ENCODE measurements at regions not wholly inside any gene's neighbourhood (a gene's known extent, or its start where the extent isn't known, plus 50 kb on each side); places are given as distances from the start of the nearest gene placed in this dataset.

DNA sequence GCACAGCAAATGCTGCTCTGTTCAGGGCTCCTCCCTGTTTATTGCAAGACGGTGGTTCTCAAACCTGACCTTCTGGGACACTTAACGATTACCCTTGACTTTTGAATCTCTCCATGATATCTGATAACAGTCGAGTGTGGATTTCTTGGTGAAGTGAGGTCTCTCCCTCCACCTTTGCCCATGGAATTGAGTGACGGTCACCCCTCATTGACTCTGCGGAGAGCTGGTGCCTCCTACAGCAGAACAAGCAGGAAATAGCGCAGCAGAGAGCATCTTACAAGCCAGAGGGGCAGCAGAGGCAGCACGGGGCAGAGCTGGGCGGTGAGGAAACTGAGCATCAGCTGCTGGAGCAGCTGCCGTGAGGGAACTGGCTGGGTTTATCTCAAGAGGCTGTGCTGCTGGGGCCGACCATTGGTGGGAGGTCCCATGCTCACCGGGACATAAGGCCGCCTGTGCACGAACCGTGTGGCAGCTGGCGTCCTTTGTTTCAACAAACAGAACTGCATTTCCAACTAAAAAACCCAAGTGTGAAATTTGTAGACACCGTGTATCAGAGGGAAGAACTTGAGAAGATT is 189.8 kb downstream of the MTRR start:
- no peak for TF ChIP-seq CTCF (IDR thresholded peaks at IDR 0.05; ENCODE audit: borderline replicate concordance, control extremely low read depth, extremely low read depth, insufficient read depth, missing control alignments)
- no peak for DNase-seq (ENCODE audit: low spot score)
- in situ Hi-C loops (cut with MboI; ENCODE audit: low sequenced_read_pairs, unreplicated experiment) = no loop called here

DNA sequence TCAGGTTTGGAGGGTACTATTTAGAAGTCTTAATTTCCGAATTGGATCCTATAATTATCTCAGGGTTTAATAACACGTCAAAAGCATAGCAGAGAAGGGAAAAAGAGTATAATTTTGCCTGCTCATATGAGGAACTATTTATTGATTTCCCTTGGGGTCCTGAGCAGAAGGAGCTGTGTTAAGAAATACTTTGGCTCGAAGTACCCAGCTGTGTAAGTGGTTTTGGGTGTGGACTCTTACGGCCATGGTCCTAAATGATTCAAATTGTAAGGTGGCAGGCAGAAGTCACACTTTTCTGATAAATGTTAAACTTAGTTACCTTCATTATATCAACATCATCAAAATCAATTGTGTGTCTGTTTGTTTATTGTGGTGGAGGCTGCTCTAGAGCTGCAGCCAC is 190.4 kb downstream of the MTRR start:
- DNase-seq (ENCODE audit: low spot score) = no peak
- in situ Hi-C loops (cut with MboI; ENCODE audit: low sequenced_read_pairs, unreplicated experiment) = no loop called here
- TF ChIP-seq CTCF (IDR thresholded peaks at IDR 0.05; ENCODE audit: borderline replicate concordance, control extremely low read depth, extremely low read depth, insufficient read depth, missing control alignments) = no peak

- DNase-seq (ENCODE audit: low spot score) = no peak
- in situ Hi-C loops (cut with MboI; ENCODE audit: low sequenced_read_pairs, unreplicated experiment) = no loop called here
- no peak for TF ChIP-seq CTCF (IDR thresholded peaks at IDR 0.05; ENCODE audit: borderline replicate concordance, control extremely low read depth, extremely low read depth, insufficient read depth, missing control alignments)
Observed at GRCh38 chr5:8060235-8060952, 191.4 kb downstream of the MTRR start.

DNA sequence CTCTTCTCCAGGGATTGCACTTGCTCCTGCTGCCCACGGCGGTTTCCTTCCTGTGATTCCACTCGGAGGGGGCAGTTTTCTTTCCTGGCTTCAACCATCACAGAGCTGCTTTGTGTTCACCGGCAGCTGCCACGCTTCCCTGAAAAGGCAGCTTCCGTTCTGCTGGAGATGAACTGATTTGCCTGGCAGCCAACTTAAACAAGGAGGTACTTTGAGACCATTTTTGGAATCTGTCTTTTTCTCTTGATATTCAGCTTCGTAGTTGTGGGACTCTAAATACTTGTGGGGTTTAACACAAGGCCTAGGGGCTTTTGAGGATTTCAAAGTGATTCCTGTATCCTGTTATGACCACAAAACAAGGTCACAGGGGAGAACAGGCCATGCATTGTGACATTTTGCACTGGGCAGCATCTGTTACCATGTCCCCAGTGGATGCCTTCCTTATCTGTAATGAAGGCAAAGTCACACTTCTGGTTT is 192.0 kb downstream of the MTRR start:
- TF ChIP-seq CTCF (IDR thresholded peaks at IDR 0.05; ENCODE audit: borderline replicate concordance, control extremely low read depth, extremely low read depth, insufficient read depth, missing control alignments) = no peak
- no peak for DNase-seq (ENCODE audit: low spot score)
- in situ Hi-C loops (cut with MboI; ENCODE audit: low sequenced_read_pairs, unreplicated experiment) = no loop called here

- TF ChIP-seq CTCF (IDR thresholded peaks at IDR 0.05; ENCODE audit: borderline replicate concordance, control extremely low read depth, extremely low read depth, insufficient read depth, missing control alignments) = no peak
- in situ Hi-C loops (cut with MboI; ENCODE audit: low sequenced_read_pairs, unreplicated experiment) = no loop called here
- DNase-seq (ENCODE audit: low spot score) = no peak
Observed at GRCh38 chr5:8062521-8062920, 193.6 kb downstream of the MTRR start.

- in situ Hi-C loops (cut with MboI; ENCODE audit: low sequenced_read_pairs, unreplicated experiment) = no loop called here
- DNase-seq (ENCODE audit: low spot score) = no peak
- TF ChIP-seq CTCF (IDR thresholded peaks at IDR 0.05; ENCODE audit: borderline replicate concordance, control extremely low read depth, extremely low read depth, insufficient read depth, missing control alignments) = no peak
Observed at GRCh38 chr5:8068078-8068477, 199.1 kb downstream of the MTRR start.
